Mucosa of descending colon (tissue), 3 donors: ENCODE measurements at regions not wholly inside any gene's neighbourhood (a gene's known extent, or its start where the extent isn't known, plus 50 kb on each side); places are given as distances from the start of the nearest gene placed in this dataset.

Experiments
- ATAC-seq: fragments of 200-7000 bp; cut with Tn5 transposase; one replicate; pipeline ENCODE4 v1.9.1; 2020; ENCODE audit warnings: mild to moderate bottlenecking, moderate library complexity
- DNase-seq, 3 donors: peaks; one replicate each; pipeline ENCODE4 v3.0.0-alpha.2; 2020
- H3K36me3 ChIP-seq: fragments of 200-600 bp; one replicate; pipeline ENCODE4 v1.8.0; 2021; ENCODE audit warnings: low read depth, mild to moderate bottlenecking
- H3K4me1 ChIP-seq: fragments of 200-600 bp; one replicate; pipeline ENCODE4 v1.8.0; 2021; ENCODE audit warnings: low read depth, mild to moderate bottlenecking
- H3K4me3 ChIP-seq: fragments of 200-600 bp; one replicate; pipeline ENCODE4 v1.8.0; 2021; ENCODE audit warnings: mild to moderate bottlenecking
- H3K9me3 ChIP-seq: fragments of 200-600 bp; one replicate; pipeline ENCODE4 v1.8.0; 2021; ENCODE audit warnings: mild to moderate bottlenecking
- CTCF ChIP-seq: fragments of 200-600 bp; IDR thresholded peaks from one replicate; pipeline ENCODE4 v1.8.0; 2022; ENCODE audit warnings: antibody characterized with exemption, mild to moderate bottlenecking
- intact Hi-C, 2 donors: fragments of 100-400 bp; cut with DNase I in 1 of 2; cut with micrococcal nuclease in 1 of 2; formaldehyde crosslinking; loops; one replicate each; pipeline versions ENCODE4 v1.11.0 to v1.11.1; 2022; cut with DNase I, micrococcal nuclease
- donor health status: DM: no; HTN: no; CAD: no; lungs with moderate emphysema.
- donor health status: DM: no; HTN: no; CAD: no.
- donor health status: DM: no; HTN: yes; CAD: no.

DNA sequence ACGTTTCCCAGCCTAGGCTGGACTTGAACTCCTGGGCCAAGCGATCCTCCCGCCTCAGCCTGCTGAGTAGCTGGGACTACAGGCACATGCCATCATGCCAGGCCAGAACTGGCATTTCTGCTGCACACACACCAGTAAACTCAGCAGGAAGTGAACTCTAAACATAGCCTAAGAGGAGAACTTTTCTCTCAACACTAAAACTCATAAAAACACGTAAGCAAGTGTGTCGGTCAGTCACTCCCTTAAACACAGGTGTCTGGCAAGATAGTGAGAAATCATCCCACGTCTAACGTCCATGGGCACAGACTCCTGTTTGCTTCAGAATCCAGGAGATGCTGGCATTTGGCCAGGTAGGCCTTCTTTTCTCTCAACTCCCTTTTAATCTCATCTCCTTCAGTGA lies 104.8 kb downstream of the RPL27A start:
- Histone ChIP-seq H3K4me3 (no peak overlapping the region), H3K36me3 (no peaks in the 10 kb centered on the region), H3K9me3 (no peaks in the 10 kb centered on the region), H3K4me1 (peaks cover 39% of the 10 kb centered on the region)
- intact Hi-C loops: no loop called here
- DNase-seq (peak in 2 of 3 donors; percentile 60 to 62), ATAC-seq (peak; percentile 84)
- TF ChIP-seq CTCF: no peak

GRCh38 chr11:8788616-8789015 lies 106.0 kb downstream of the RPL27A start:
- no peak overlapping the region for H3K4me3 ChIP-seq
- H3K9me3 ChIP-seq: no peaks in the 10 kb centered on the region
- H3K4me1 ChIP-seq: peaks cover 45% of the 10 kb centered on the region
- intact Hi-C loops: loop anchor here in 1 of 2 donors (2.0 kb wide), 1 partner anchor 40 kb away; no protein-coding TSS in a partner anchor
- H3K36me3 ChIP-seq: no peaks in the 10 kb centered on the region
- no peak for TF ChIP-seq CTCF
- no peak for ATAC-seq
- DNase-seq: no peak

- DNase-seq: peak in 1 of 3 donors; percentile 64
- H3K4me3 ChIP-seq: no peak overlapping the region
- peak; percentile 75 for ATAC-seq
- no peak for TF ChIP-seq CTCF
- H3K9me3 ChIP-seq: no peaks in the 10 kb centered on the region
- no peaks in the 10 kb centered on the region for H3K36me3 ChIP-seq
- H3K4me1 ChIP-seq: peaks cover 58% of the 10 kb centered on the region
- intact Hi-C loops: loop anchor here in 1 of 2 donors (2.0 kb wide), 1 partner anchor 39 kb away; no protein-coding TSS in a partner anchor
Observed at GRCh38 chr11:8789864-8790263, 107.3 kb downstream of the RPL27A start.

GRCh38 chr11:8790968-8791367 lies 108.4 kb downstream of the RPL27A start:
- TF ChIP-seq CTCF: no peak
- no peaks in the 10 kb centered on the region for H3K36me3 ChIP-seq
- ATAC-seq: peak; percentile 35
- no peaks in the 10 kb centered on the region for H3K9me3 ChIP-seq
- H3K4me3 ChIP-seq: no peak overlapping the region
- peak in 1 of 3 donors; percentile 43 for DNase-seq
- intact Hi-C loops: no loop called here
- peaks cover 63% of the 10 kb centered on the region for H3K4me1 ChIP-seq

DNA sequence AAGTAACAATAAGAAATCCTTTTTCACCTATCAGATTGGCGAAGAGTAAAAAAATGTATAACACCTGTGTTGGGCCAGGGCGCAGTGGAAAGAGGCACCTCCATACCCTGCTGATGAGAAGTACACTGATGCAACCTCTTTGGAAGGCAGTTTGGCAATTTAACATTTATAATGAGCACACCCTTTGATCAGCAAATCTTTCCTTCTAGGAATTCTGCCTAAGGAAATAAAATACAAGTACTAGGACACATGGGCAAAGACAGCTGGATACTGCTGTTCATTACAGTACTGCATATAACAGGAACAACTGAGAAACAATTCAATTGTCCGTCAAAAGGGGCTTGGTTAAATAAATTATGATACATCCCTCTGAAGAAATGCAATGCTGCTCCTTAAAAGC lies 110.1 kb downstream of the RPL27A start:
- intact Hi-C loops: no loop called here
- Histone ChIP-seq H3K9me3 (no peaks in the 10 kb centered on the region), H3K4me3 (no peak overlapping the region), H3K36me3 (no peaks in the 10 kb centered on the region), H3K4me1 (peaks cover 49% of the 10 kb centered on the region)
- ATAC-seq (peak; percentile 19), DNase-seq (no peak)
- no peak for TF ChIP-seq CTCF
